ENCODE measurements at regions not wholly inside any gene's neighbourhood (a gene's known extent, or its start where the extent isn't known, plus 50 kb on each side); places are given as distances from the start of the nearest gene placed in this dataset.
"Not testable (repeated sequence)": the region's sequence is repeated elsewhere in the genome, so short reads cannot be mapped to it uniquely, and the experiment has no call there.

DNA sequence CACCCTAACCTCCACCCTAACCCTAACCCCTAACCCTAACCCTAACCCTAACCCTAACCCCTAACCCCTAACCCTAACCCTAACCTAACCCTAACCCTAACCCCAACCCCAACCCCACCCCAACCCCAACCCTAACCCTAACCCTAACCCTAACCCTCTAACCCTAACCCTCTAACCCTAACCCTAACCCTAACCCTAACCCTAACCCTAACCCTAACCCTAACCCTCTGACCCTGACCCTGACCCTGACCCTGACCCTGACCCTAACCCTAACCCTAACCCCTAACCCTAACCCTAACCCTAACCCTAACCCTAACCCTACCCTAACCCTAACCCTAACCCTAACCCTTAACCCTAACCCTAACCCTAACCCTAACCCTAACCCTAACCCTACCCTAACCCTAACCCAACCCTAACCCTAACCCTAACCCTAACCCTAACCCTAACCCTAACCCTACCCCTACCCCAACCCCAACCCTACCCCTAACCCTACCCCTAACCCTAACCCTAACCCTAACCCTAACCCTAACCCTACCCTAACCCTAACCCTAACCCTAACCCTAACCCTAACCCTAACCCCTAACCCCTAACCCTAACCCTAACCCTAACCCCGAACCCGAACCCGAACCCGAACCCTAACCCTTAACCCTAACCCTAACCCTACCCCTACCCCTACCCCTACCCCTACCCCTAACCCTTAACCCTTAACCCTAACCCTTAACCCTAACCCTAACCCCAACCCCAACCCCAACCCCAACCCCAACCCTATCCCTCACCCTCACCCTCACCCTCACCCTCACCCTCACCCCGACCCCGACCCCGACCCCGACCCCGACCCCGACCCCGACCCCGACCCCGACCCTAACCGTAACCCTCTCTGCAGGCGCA is 186.2 kb upstream of the CHL1 start:
- DNase-seq = not testable (repeated sequence)

DNA sequence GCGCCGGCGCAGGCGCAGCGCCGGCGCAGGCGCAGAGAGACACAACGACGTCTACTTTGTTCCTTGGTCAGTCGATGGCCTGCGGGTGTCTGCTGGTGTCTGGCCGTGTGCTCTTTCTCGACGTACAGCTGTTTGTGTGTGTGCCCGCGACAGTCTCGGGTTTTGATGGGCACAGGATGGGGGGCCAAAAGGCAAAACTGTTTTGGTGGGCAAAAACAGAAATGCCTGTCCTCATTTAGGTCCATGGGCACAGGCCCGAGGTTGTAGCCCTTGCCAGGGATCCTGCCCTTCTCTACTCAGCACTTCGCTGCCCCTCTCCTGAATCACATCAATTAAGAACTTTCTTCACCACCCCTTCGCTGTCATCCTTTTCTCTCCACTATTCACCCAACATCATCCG is 184.8 kb upstream of the CHL1 start:
- peak; percentile 4 for DNase-seq

DNA sequence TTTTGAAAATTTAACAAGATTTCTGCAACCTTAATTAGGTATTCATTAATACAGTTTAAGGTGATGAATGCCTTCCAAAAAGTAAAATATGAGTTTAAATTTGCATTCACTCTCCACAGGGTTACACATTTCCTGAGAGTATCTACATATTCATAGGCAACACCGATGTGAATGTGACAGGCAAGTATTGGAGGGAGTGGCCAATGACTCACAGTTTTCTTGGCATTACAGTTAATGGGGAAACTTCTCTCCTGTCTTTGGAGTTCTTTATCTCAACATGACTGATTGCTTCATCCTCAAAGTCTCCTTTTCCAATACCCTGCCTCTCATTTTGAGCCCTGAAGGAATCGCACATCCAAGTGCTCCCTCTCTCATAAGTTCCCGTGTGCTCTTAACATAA is 181.9 kb upstream of the CHL1 start:
- DNase-seq = no peak

DNA sequence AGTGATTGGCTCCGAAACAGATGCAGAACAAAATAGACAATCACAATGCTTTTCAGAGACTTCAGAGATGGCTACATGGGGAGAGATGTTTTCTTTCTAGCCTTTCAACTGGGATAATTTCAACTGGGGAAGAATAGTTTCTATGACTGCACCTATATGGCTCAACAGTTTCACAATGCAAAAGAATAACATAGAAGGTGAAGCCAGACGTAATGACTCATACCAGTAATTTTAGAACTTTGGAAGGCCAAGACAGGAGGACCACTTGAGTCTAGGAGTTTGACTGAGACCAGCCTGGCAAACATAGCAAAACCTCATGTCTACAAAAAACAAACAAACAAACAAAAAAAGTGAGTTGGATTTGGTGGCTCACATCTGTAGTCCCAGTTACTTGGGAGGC is 180.2 kb upstream of the CHL1 start:
- DNase-seq = no peak

DNA sequence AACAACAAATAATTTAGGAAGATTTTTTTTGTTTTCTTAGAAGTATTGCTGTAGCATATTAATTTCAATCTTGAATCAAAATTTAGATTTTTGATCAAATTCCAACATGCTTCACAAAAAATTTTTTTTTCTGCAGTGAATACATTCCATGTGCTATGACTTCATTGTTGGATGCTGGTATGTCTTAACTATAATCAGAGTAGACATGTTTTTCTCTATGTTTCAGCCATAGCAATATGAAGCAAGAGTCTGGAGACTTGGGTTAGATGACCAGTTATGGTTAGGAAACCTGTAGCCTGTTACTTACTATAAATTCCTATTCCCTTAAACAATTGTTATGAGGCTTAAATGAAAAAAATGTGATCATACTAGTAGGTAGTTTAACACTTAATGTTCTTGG is 176.1 kb upstream of the CHL1 start:
- no peak for DNase-seq

DNA sequence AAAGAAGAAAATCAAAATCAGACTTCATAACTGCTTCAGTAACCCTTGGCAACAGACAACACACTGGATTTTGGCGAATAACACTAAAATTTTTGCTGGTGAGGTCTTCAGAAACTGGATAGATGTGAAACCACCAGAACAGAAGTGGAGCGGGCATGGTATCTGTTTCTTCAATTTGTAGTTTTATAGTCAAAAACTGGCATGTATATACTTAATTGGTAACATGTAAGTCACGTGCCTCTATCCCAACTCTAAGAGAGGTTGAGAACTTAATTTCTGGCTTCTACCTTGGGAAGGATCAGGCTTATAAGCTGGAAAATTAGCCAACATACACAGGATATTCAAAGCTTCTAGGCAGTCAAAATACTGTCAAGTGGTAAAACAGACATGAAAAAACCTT is 172.6 kb upstream of the CHL1 start:
- DNase-seq = no peak

DNA sequence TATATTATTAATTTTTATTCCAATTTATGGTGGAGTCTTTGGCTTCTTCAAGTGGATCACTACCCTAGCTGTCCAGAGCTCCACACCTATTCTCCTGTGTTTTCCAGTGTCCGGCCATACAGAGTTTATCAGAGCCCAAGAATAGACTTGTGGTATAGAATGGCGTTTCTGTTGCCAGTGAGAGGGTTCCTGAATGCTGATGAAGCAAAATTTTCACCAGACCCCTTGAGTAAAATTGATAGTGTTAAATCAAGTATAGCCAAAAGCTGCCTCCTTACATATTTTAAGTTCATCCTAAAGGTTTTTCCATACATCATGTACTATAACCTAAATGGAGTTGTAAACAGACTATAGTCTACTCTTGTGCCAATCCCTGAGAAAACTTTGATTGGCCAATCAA is 171.5 kb upstream of the CHL1 start:
- no peak for DNase-seq

DNA sequence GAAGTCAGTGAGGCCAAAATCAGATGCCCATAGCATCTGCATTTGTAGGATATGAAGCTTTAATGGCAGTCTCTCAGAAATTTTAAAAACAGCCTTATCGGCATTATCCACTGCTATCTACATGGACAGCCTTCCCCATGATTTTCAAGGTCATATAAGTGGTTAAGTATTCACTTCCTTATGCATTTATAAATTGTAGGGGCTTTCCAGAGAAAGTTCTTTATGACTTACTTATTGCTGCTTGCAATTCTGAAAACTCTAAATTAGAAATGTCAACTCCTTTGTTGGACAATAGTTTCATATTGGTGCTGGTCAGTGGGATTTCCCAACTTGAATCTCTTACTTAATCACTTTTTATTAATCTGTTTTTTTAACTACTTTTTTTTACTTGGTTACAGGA is 160.6 kb upstream of the CHL1 start:
- DNase-seq = not testable (repeated sequence)

DNA sequence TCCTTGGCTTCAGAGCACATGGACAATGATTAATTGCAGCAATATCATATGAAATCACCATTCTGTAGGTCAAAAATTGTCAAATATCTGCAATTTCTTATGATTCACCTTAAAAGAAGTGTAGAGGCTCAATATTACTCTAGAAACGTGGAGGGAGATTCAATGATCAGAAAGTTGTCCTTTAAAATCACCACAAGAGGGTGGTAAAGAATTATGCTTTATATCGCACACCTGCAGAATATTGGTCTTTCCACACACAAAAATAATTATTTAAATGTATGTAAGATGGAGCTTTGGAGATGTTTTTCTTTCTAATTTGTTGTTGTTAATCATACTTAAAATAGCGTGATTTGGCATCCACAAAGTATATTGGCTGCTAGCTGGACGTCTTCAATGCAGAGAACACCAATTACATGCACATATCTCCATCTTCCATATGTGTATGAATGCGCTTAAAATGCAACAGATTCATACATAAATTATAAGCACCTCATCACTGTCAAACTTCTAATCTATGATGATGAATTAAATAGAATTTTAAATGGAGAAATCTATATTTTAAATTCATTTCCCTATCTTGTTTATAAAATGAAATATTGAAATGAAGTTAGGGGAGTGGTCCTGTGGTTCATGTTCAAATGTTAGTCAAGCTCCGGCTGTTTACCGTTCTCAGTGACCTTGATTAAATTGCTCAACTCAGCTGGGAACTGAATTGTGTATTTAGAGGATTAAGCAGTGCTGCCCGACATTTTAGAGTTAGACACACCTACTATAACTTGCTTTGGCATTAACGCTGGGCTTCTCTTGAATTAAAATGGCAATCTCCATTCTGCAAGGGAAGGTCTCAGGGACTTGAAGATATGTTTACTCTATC is 153.5 kb upstream of the CHL1 start:
- not testable (repeated sequence) for DNase-seq

DNA sequence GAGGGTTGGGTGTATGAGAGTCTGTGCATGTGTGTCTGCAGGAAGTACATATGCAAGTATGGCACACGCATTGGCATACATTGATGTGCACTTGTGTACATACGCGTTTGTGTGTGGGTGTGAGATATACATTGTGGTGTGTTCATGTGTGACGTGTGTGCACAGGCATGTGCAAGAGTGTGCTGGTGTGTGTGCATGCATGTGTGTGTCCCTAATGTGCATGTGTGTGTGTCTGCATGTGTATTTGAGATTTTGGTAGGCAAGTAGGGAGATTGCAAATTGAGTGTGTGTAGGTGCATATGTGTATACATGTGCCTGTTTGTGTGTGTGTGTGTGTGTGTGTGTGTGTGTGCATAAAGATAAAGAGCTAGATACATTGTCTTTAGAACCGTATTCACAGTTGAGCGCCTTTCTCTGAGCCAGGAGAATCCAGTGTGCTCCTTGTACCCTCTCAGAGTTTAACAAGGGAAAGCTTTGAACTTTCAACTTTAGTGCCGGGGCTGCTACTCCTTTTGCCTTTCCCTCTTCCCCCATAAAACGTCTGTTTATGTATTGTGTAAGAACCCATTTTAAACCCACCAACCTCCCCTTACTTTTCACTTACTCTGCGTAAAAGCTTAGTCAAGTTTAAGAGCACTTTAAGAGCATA is 152.4 kb upstream of the CHL1 start:
- no peak for DNase-seq

DNA sequence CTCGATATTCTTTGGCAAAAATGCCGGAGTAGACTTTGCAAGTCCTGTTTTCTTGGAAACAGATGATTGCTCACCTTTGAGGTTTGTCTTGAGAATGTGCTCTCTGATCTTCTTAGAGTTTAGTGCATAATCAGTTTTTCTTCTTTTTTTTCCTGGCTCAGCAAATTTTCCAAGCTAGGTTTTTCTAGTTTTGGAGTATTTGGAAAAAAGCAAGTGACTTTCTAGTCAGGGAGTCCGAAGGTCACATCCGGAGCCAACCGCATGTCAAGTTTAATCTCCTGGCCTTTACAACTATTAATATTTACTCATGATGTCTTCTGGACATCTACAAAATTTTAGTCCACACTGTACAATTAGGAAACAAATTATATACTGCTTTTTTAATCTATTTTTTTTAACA is 151.6 kb upstream of the CHL1 start:
- DNase-seq = not testable (repeated sequence)

DNA sequence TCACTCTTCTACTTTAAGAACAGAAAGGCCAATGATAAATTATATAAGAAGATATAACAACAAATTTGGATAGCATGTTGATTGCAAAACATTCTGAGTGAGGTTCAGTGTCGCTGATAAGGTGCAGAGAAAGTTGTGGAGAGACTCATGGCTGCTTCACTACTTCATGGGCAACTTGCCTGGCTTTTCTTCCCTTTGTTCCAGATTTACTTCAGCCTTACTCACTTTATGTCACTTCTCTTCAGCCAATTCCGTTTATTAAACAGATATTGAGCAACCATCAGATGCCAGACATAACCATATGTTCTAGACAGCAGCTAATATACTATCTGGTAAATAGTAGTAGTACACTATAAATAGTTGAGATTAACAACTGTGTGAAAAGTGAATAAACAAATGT is 150.0 kb upstream of the CHL1 start:
- no peak for DNase-seq

DNA sequence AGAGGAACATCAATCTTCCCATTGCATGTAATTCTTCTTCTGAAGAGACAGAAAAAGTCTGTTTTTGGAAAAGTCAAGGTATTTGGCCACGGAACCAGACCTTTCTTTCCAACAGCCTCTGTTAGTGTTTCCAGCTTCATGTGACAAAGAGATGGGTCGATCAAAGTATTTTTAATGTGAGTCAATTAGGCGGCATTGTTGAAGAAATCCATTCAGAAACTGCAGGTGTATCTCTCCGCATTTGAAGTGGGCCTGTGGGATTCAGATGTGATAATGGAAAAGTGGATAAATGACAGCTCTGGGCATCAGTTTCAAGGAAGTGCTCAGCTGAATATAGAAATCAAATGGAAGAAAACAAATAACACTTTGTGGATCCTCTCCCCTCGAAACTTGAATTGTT is 143.1 kb upstream of the CHL1 start:
- DNase-seq = not testable (repeated sequence)

DNA sequence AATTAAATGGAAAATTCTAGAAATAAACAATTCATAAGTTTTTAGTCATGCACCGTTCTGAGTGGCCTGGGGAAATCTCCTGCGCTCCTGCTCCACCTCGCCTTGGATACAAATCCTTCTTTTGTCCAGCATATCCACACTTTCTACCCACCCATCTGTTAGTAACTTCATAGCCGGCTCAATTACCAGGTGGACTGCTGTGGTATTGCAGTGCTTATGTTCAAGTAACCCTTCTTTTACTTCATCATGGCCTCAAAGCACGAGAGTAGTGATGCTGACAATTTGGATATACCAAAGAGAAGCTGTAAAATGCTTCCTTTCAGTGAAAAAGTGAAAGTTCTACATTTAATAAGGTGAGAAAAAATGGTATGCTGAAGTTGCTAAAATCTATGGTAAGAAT is 142.3 kb upstream of the CHL1 start:
- DNase-seq = no peak

DNA sequence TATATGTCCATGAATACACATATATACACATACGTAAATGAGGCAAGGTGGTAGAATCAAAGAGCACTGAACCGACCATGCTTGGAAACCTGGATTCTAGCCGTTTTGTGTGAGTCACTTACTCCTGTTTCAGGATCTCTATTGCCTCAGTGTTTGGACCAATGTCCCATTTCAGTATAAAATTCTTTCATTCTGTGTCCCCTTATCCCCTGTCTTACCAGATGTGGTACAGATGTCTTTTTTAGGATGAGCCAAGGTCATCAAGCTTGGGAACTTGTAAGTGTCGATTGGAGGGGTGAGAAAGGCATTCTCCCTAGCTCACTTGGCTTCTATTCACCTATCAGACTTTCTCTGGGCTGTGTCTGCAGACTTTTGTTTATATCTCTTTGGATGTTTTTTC is 139.9 kb upstream of the CHL1 start:
- no peak for DNase-seq

DNA sequence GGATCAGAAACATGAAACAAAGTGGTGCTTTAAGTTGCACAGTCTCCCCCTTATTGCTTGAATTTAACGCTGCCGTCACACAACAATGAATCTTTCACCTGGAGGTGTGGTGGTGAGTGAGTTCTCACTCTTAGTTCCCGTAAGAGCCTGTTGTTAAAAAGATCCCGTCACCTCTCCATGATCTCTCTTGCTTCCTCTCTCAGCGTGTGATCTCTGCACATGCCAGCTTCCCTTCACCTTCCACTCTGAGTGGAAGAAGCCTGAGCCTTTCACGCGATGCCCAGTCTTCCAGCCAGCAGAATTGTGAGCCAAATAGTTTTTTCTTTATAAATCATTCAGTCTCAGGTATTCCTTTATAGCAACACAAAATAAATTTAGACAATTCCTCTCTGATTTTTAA is 136.7 kb upstream of the CHL1 start:
- no peak for DNase-seq

DNA sequence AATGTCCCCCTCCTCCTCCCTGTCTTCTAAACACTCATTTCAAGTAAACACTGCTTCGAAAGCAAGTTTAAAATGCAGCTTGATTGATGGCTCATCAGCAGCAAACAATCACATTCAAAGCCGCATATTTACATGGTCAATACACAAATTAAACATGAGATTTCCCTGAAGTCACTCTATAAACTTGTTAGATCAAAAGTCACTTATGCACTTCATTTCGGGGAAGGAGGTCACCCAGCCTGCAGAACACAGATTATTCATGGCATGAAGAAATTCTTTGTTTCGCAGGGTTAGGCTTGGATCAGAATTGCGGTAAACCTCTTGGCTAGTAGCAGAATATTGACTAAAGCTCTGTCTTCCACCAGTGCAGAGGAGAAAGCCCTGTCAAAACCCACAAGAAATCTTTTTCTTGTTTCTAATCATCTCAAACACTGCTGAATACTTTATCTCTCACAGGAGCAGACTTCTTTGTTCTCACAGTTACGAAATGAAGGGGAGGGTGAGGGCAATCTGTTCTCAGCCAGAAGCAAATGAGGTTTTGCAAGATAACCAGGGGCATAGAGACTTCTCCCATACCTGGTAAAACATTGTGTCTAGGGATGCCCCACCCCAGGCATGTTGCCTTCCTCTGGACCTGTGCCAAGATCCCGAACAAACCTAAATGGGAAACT is 133.3 kb upstream of the CHL1 start:
- no peak for DNase-seq

DNA sequence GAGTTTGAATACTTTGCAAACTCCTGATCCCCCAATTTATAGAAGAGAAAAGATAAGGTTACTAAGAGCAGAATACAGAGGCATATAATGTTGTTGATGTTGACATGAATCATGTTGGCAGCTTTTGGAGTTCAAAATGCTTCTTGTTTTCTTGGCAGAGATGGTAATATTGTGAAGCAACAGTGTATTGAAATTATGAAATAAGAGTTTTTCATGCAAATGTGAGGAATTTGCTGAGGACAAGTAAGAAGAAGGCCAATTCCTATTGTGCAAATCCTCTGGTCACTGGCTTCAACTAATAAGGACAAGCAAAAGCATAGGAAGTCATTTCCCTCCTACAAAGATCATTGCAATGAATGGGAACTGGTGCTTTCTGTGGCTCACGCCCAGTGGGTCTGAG is 126.9 kb upstream of the CHL1 start:
- DNase-seq = no peak

DNA sequence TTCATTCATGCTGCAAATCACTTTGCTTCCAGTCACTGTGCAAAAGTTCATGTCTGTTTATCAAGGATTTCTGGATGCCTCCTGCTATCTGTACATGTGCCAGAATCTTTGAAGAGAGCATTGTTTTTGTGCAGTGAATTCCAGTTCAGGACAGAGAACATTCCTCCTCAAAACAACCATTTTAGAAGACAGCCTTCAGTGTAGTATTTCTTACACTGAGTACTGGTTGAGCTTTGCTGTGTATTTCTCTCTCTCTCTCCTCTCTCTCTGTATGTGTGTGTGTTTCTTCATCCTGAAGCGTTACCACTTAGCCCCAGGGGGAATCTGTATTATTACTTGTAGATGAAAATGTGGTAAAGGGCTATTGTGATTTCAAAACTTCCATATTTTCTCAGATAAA is 123.8 kb upstream of the CHL1 start:
- DNase-seq = no peak

DNA sequence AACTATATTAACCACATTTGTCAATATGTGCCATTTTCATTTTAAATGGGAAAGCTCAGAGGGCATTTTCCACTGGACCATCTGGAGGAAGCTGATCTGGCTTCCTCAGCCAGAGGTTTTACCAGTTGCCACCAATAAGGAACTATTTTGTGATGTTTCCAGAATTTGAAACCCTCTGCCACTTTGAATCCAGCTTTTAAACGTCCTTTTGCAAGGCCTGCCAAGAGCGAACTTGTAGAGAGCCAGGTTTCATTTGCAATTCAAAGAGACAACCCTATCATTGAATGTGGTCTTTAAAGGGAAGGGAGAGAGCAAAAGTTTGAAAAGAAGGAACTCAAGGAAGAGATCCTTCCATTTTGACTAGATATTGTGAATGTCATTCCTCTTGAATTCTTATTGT is 123.3 kb upstream of the CHL1 start:
- DNase-seq = no peak

DNA sequence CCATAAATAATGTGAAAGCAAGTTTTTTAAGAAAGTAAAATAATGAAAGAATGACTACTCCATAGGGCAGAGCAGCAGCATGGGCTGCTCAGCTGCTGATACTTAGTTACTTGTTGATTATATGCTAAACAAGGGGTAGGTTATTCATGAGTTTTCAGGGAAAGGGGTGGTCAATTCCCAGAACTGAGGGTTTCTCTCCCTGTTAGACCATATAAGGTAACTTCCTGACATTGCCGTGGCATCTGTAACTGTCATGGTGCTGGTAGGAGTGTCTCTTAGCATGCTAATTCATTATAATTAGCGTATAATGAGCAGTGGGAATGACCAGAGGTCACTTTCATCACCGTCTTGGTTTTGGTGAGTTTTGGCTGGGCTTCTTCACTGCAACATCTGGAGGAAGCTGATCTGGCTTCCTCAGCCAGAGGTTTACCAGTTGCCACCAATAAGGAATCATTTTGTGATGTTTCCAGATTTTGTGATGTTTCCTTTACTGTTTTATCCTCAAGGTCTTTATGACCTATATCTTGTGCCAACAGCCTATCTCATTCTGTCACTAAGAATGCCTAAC is 121.8 kb upstream of the CHL1 start:
- no peak for DNase-seq

DNA sequence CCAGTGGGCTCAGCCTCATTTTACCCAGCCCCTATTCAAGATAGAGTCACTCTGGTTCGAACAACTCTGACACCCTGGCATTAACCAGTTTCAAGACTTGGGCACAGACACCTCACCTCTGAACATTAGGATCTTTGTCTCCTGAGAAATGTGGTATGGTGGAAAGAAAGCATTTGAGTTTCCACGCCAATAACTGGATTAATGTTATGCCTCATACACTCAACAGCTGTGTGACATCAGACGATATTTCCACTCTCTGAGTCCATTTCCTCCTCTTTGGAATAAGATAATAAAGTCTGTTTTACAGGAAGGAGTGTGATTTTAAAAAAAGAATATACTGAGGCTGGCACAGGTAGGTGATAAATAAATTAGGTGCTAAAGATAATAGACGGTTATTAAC is 121.3 kb upstream of the CHL1 start:
- no peak for DNase-seq

DNA sequence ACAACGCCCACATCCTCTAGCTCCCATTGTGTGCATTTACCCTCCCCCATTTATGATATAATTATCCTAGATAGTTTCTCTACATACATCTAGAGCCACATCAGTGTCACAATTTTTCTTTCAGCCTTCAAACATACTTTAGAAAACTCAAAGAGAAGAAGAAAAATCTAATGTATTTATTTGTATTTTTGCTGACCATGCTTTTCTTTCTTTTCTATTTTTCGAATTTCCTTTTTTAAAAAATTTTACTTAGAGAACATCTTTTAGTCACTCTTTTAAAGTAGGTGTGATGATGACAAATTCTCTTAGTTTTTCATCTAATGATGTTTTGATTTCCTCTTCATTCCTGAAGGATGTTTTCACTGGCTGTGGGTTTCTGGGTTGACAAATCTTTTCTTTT is 117.0 kb upstream of the CHL1 start:
- no peak for DNase-seq
